HG02970 (cell line): ENCODE measurements at regions not wholly inside any gene's neighbourhood (a gene's known extent, or its start where the extent isn't known, plus 50 kb on each side); places are given as distances from the start of the nearest gene placed in this dataset.
A peak's percentile ranks its signal among the peaks of the same experiment; 100 is the strongest.

ENCODE experiments used
- ATAC-seq: cut with Tn5 transposase; IDR thresholded peaks from one replicate; pipeline ENCODE4 v1.9.1; 2021; ENCODE audit warnings: mild to moderate bottlenecking, moderate library complexity, moderate number of reproducible peaks; ENCODE audit not compliant: unreplicated experiment, low FRiP score

- no peak for ATAC-seq
Observed at GRCh38 chr12:21993438-21993981, 52.3 kb upstream of the ABCC9 start.

GRCh38 chr12:21992823-21993222 is 51.6 kb upstream of the ABCC9 start:
- peak; percentile 68 for ATAC-seq

DNA sequence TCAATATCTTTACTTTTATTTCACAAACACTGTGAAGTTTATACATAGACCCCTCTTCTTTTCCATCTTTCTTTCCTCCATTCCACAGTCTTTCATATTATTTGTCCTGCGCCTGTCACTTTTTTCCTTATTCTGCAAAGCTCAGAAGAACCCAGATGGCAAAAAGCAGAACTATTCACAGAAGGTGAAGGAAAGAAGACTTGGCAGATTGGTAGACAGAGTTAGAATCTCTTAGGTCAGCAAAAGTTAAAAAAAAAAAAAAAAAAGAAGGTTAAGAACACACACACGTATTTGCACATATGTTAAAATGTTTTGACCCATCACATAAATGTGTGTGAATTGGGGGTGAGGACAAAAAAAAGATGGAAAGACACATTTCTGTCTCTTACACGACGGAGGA is 50.3 kb upstream of the ABCC9 start:
- ATAC-seq, result no peak
